ENCODE measurements at regions not wholly inside any gene's neighbourhood (a gene's known extent, or its start where the extent isn't known, plus 50 kb on each side); places are given as distances from the start of the nearest gene placed in this dataset.

GRCh38 chr13:100754459-100754858, 79.9 kb upstream of the TMTC4 start:
- no peak for DNase-seq

GRCh38 chr13:100753376-100753775, 78.8 kb upstream of the TMTC4 start:
- no peak for DNase-seq

GRCh38 chr13:100751826-100752225, 77.2 kb upstream of the TMTC4 start:
- DNase-seq: no peak

GRCh38 chr13:100746953-100747683, 72.5 kb upstream of the TMTC4 start:
- no peak for DNase-seq

- no peak for DNase-seq
These were observed 63.7 kb upstream of the TMTC4 start for GRCh38 chr13:100738176-100738855.

- no peak for DNase-seq
These were observed 60.9 kb upstream of the TMTC4 start for GRCh38 chr13:100735494-100735893.

GRCh38 chr13:100734194-100734720, 59.7 kb upstream of the TMTC4 start:
- no peak for DNase-seq

GRCh38 chr13:100733261-100733660, 58.7 kb upstream of the TMTC4 start:
- no peak for DNase-seq

GRCh38 chr13:100728201-100728600, 53.6 kb upstream of the TMTC4 start:
- no peak for DNase-seq

GRCh38 chr13:100725472-100725871, 50.9 kb upstream of the TMTC4 start:
- no peak for DNase-seq

GRCh38 chr13:100724568-100724967, 50.0 kb upstream of the TMTC4 start:
- DNase-seq: no peak
